Upper lobe of right lung (tissue), 1 donor: ENCODE measurements at regions not wholly inside any gene's neighbourhood (a gene's known extent, or its start where the extent isn't known, plus 50 kb on each side); places are given as distances from the start of the nearest gene placed in this dataset.

Source experiments
- ATAC-seq: fragments of 200-7000 bp; cut with Tn5 transposase; one replicate; pipeline ENCODE4 v1.9.1; 2020; ENCODE audit warnings: mild to moderate bottlenecking, moderate library complexity
- DNase-seq: peaks from one replicate; pipeline ENCODE4 v3.0.0-alpha.2; 2020
- H3K27ac ChIP-seq: fragments of 200-600 bp; one replicate; pipeline ENCODE4 v1.8.0; 2022
- H3K27me3 ChIP-seq: fragments of 200-600 bp; one replicate; pipeline ENCODE4 v1.8.0; 2022; ENCODE audit warnings: mild to moderate bottlenecking
- H3K36me3 ChIP-seq: fragments of 200-600 bp; one replicate; pipeline ENCODE4 v1.8.0; 2022
- H3K4me1 ChIP-seq: fragments of 200-600 bp; one replicate; pipeline ENCODE4 v1.8.0; 2022
- H3K4me3 ChIP-seq: fragments of 200-600 bp; one replicate; pipeline ENCODE4 v1.8.0; 2022; ENCODE audit warnings: mild to moderate bottlenecking
- H3K9me3 ChIP-seq: fragments of 200-600 bp; one replicate; pipeline ENCODE4 v1.8.0; 2022
- CTCF ChIP-seq: fragments of 200-600 bp; IDR thresholded peaks from one replicate; pipeline ENCODE4 v1.8.0; 2022; ENCODE audit warnings: antibody characterized with exemption
- intact Hi-C: fragments of 100-400 bp; cut with DNase I; formaldehyde crosslinking; loops from one replicate; pipeline ENCODE4 v1.11.0; 2022
- donor health status: DM: no; HTN: yes; CAD: no; lungs with severe emphysema.

DNA sequence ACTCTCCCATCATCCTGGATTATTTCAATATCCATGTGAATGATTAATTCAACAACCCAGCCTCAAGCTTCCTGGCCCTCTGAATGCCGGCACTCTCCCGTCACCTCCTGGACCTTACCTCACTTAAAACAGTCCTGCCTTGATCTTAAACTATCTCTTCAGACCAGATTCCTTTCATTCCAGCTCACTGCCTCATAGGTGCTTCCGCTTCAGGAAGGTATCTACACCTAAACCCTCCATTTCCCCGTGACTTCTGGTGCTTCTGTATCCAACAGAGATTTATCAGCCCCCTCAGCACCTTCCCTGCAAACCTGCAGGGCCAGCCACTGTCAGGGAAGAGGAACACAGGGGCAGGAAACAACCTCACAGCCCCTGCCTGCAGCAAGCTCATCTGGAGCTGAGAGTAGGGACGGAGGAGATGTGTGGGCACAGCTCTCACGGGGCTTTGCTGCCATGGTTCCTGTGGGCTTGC, 98.9 kb upstream of the TJP1 start:
- H3K9me3 ChIP-seq = no peaks in the 10 kb centered on the region
- no peak for TF ChIP-seq CTCF
- DNase-seq (no peak), ATAC-seq (peak; percentile 56)
- H3K27me3 ChIP-seq = no peaks in the 10 kb centered on the region
- no peak overlapping the region for H3K27ac ChIP-seq
- peaks cover 19% of the 10 kb centered on the region for H3K4me1 ChIP-seq
- H3K4me3 ChIP-seq = no peak overlapping the region
- intact Hi-C loops = no loop called here
- H3K36me3 ChIP-seq = no peaks in the 10 kb centered on the region

DNA sequence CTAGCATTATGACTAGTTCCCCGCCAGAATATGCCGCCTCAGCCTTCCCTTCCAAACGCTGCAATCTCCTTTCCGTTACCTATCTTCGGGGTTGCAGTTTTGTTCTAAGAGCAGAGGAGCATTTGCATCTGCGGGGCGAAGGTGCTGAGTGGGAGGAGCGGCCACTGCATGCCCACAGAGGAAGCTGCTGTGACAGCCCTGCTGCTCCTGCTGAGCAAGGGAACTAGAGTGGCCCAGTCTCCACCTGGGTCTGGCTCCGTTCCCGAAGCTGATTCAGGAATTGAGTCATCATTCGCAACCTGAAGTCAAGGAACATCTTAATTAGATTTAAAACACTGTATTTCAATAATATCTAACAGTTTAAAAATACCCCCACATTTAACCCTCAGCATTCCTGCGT, 98.2 kb upstream of the TJP1 start:
- no peaks in the 10 kb centered on the region for H3K36me3 ChIP-seq
- peaks cover 13% of the 10 kb centered on the region for H3K4me1 ChIP-seq
- ATAC-seq (peak; percentile 69), DNase-seq (peak; percentile 79)
- H3K9me3 ChIP-seq = no peaks in the 10 kb centered on the region
- no peak overlapping the region for H3K27ac ChIP-seq
- H3K4me3 ChIP-seq = no peak overlapping the region
- intact Hi-C loops = no loop called here
- TF ChIP-seq CTCF = no peak
- H3K27me3 ChIP-seq = no peaks in the 10 kb centered on the region

- Histone ChIP-seq H3K27me3 (no peaks in the 10 kb centered on the region), H3K36me3 (no peaks in the 10 kb centered on the region), H3K9me3 (no peaks in the 10 kb centered on the region), H3K4me1 (peaks cover 3% of the 10 kb centered on the region), H3K4me3 (no peak overlapping the region), H3K27ac (no peak overlapping the region)
- intact Hi-C loops = no loop called here
- DNase-seq = no peak
- ATAC-seq = no peak
- no peak for TF ChIP-seq CTCF
Observed at GRCh38 chr15:29919380-29919881, 97.2 kb upstream of the TJP1 start.

DNA sequence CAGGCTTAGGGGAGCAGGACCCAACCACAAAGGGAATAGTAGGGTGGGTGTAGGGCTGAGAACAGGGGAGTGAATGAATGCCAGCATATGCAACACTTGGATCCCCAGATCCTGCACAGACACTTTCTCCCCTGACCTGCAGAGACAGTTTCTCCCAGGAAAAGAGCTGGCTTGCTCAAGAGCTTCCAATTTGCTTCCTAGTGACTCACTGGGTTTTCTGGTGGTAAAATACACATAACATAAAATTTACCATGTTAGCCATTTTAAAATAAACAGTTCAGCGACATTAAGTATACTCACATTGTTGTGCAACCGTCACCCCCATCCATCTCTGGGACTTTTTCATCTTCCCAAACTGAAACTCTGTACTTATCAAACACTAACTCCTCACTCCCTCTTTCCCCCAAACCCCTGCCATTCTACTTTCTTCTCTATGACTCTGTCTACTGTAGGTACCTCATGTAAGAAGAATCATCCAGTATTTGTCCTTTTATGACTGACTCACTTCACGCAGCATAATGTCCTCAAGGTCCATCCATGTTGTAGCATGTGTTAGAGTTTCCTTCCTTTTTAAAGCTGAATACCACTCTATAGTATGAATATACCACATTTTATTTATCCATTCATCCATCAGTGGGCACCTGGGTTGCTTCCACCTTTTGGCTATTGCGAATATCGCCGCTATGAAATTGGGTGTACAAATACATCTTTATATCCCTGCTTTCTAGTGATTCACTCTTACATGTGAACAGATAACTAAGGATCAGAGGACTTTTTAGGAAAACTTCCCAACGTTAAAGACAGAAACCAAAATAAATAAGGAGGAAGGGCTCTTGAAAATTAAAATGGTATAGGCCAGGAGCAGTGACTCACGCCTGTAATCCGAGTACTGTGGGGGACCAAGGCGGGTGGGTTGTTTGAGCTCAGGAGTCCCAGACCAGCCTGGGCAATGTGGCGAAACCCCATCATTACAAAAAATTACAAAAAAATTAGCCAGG, 95.6 kb upstream of the TJP1 start:
- intact Hi-C loops = no loop called here
- no peak for TF ChIP-seq CTCF
- Histone ChIP-seq H3K36me3 (no peaks in the 10 kb centered on the region), H3K4me1 (no peaks in the 10 kb centered on the region), H3K27me3 (no peaks in the 10 kb centered on the region), H3K9me3 (no peaks in the 10 kb centered on the region), H3K4me3 (no peak overlapping the region), H3K27ac (no peak overlapping the region)
- DNase-seq (no peak), ATAC-seq (no peak)

DNA sequence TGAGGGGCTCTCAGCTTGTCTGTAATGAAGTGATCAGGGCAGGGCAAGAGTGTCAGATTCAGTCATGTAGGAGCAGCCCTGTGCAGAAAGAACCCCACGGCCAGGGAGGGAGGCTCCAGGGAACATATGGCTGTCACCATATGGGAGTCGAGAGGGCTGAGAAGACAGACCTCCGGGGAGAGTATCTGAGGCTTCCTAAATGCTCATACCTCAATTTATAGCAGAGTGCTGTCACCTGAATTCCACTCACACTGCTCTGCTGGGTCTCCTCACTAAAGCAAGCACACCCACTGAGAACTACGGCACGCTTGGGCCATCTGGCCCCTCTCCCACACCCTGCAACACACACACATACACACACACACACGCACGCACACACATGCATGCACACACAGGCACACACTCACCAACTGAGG, 92.3 kb upstream of the TJP1 start:
- no peak overlapping the region for H3K27ac ChIP-seq
- DNase-seq (no peak), ATAC-seq (no peak)
- no peaks in the 10 kb centered on the region for H3K36me3 ChIP-seq
- H3K27me3 ChIP-seq = no peaks in the 10 kb centered on the region
- no peak for TF ChIP-seq CTCF
- intact Hi-C loops = no loop called here
- no peak overlapping the region for H3K4me3 ChIP-seq
- peaks cover 2% of the 10 kb centered on the region for H3K4me1 ChIP-seq
- H3K9me3 ChIP-seq = no peaks in the 10 kb centered on the region
